HG02973 (cell line): ENCODE measurements at regions not wholly inside any gene's neighbourhood (a gene's known extent, or its start where the extent isn't known, plus 50 kb on each side); places are given as distances from the start of the nearest gene placed in this dataset.
"Not testable (repeated sequence)": the region's sequence is repeated elsewhere in the genome, so short reads cannot be mapped to it uniquely, and the experiment has no call there.

Experiments
- ATAC-seq: cut with Tn5 transposase; IDR thresholded peaks from one replicate; pipeline ENCODE4 v1.9.1; 2021; ENCODE audit warnings: moderate library complexity; ENCODE audit not compliant: unreplicated experiment

DNA sequence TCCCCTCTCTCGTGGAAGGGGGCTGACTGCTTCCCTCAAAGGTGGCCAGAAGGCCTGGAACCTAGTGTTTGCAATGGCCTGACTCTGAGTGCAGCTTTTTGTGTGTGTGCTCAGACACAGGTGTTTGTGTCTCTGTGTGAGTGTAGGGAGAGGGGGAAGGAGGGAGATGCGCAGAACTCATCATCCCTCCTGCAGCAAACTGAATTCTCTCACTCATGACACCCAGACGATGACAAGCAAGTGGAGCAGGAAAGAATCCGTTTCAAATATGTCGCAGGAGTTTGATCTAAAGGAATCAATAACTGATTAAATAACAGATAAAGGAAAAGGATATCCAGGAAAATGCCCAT is 101.4 kb downstream of the TNFAIP3 start:
- no peak for ATAC-seq

DNA sequence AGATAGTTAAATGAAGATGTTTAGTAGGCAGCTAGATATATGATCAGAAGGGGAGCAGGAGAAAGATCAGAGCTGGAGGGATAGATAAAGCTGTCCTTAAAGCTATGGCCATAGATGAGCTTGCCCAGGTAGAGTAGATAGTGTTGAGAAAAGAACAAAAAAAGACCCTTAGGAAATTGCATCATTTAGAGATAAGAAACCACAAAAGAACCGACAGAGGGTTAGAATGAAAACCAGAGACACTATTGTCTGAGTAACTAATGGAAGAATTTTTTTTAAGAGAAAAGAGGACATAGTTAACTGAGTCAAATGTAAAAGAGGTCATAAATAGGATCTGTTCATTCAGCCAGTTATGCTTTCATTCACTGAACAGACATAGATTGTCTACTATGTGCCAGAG is 101.8 kb downstream of the TNFAIP3 start:
- ATAC-seq: peak; percentile 42

DNA sequence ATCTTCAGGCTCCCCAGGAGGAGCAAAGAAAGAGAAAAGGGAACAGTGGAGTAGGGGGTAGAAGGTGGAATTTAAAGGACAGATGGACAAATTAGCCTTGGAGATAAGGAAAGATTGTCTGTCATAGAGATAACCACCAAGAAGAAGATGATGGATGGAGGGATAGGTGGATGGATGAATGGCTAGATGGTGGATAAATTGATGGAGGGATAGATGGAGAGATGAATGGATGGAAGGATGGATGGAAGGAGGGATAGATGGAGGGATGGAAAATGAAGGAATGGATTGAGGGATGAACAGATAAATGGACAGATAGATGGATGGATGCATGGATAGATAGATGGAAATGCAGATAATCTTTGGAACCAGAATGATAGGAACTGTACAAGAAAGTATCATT is 102.8 kb downstream of the TNFAIP3 start:
- no peak for ATAC-seq

DNA sequence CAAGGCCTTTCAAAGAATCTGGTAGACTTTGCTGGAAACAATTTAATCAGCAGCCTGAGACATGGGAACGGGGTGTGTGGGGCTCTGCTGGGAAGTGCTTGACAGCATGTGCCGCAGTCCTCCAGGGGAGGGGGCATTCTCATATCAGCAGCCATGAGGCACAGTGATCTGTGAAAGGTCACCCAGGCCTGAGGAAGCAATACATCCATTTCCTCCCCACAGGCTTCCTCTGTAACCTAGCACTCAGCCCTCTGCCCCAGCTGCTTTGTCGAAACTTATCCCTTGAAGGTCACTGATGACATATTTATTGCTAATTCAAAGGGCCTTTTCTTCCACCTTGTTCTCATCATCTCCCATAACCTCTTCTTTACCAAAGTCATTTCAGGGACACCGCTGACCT is 103.3 kb downstream of the TNFAIP3 start:
- ATAC-seq: no peak

DNA sequence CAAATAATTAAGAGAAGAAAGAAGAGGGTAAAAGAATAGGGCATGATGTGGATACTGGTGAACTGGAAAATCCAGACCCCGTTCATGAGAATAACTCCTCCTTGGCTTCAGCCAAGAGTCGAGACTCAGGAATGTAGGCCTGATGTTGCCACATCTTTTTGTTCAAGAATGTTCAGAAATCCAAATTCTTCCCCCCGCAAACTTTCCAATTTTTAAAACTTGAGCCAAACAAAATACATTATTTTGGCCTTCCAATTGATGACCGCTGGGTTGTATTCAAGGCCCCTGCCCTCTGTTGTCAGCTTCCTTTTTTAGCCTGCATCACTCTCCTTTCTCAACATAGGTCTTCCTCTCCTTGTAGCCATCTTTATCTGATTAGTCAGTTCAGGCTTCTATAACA is 106.1 kb downstream of the TNFAIP3 start:
- no peak for ATAC-seq

DNA sequence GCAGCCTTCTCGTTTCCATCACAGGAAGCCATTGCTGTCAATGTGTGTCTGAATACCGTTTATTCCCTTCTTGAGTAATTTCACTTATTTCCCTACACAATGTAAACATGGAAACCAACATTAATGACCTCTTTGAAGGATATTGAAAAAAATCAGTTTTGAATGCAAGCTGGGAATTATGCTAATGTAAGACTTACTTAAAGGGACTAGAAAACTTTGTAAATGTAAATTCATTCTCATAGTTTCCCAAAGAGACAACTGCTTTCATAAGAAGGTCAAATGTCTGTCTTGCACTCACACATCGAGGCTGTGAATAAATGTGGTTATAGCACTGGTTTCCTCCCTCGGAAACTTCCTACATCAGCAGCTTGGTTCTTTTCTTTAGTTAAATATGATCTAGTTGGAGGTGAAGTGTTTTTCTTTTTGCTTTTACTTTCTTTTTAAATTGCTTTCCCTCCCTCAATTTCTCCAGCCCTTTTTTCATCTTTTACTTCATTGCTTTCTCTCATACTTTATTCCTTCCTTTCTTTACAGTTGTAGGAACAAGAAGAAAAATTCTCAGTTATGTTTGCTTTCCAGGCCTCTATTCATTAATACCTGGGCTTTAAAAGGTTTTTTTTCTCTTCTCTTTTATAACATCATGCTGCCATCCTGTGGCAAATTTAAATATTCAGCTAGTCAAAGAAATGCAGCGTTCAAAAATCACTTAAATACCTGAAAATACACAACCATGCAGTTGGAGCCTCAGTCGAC is 108.3 kb downstream of the TNFAIP3 start:
- no peak for ATAC-seq

DNA sequence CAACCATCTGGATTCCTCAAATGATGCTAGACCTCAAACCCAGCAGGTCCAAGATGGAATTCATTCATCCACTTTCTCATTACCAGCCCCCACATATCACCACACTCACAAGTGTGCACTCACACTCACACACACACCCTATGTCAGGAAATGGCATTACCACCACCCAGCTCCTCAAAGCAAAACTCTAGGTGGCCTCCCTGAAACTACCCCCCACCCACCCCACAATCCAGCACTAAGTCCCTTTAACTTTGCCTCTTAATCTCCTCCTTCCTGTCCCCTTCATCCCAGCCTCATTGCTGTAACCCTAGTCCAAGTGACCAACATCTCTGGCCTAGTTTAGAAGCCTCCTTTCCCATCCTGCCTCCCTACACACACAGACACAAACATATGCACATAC is 109.4 kb downstream of the TNFAIP3 start:
- no peak for ATAC-seq

DNA sequence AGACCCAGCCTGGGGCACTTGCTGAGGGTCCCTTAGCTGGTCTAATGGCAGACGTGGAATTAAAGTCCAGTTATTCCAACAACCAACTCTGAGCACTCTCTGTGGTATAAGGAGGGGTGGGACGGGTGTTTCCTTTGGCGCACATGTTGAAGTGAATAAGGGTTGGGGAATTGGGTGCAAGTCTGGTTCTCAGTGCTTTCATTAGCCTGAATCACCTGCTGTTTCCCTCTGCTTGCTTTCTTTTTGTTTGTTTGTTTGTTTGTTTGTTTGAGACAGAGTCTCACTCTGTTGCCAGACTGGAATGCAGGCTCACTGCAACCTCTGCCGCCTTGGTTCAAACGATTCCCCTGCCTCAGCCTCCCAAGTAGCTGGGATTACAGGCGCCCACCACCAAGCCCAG is 110.1 kb downstream of the TNFAIP3 start:
- no peak for ATAC-seq

DNA sequence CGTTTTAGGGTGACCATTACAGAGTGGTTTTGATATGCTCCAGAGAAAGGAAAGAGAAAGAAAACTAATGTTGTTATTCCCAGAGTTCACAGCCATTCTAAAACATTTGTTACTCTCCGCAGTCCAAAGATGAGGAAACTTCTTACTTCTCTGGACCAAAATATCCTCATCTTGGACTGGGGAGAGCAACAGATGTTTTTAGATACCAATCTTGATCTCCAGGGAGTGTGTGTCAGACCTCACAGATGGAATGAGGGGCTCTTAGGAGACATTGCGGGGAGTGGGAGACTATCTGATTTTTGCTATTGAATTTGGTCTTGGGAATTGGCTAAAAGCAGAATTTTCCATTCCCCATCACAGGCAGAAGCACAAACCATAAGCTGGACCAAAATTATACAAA is 110.8 kb downstream of the TNFAIP3 start:
- no peak for ATAC-seq

DNA sequence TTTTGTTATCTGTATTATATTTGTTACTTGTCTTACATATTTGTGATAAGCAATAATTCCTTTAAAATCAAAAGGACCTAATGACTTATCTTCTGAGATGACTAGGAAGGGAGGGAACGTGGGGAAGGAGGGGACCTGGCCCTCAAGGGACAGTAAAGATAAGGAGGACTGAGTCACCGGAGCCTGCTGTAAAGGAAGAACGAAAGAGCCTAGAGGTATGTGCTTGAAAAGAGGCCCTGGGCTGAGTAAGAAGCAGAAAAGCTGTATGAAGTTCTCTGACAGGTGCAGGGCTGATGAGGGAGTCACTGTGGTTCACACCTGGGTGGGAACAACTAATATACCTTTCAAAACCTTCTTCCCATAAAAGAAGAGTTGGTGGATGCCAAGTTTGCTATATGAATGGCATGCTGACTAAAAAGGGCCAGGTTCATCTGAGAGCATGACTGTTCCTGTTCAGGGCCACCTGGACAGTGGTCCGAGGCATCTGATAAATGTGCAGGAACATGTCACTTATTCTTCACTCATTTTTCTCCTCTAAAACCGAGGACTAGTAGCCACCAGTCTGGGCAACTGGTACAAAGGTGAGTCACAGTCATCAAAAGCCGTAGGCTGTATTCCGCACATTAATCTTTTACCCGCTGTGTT is 111.3 kb downstream of the TNFAIP3 start:
- peak; percentile 74 for ATAC-seq

DNA sequence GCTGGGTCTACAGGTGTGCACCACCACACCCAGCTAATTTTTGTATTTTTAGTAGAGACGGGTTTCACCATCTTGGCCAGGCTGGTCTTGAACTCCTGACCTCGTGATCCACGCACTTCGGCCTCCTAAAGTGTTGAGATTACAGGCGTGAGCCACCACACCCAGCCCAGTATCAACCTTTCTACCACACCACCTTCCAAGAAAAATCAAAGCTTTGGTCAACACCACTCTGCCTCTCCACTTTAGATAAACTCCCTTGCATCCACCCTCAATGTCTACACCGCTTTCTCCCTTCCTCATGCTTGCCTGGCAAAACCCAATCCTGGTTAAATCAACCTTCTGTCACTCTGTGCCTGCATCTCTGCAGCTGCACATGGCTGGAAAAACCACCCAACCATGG is 112.2 kb downstream of the TNFAIP3 start:
- not testable (repeated sequence) for ATAC-seq

DNA sequence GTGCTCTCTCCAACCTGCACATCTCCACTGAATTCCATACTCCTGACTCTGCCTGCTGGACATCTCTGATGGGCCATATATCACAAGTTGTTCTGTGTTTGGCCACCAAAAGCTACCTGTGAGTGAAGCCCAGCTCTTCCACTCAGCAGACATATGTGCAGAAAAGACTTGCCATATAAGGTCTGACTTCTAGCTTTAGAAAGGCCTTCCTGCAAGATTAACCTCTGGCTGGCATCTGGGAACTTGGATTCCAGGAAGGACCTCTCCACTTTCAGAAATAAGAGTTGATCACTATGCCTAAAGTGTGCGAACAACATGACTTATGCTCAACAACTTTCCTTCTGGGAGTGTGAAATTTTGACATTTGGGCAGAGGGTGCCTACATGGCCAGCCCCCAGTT is 113.7 kb downstream of the TNFAIP3 start:
- no peak for ATAC-seq

DNA sequence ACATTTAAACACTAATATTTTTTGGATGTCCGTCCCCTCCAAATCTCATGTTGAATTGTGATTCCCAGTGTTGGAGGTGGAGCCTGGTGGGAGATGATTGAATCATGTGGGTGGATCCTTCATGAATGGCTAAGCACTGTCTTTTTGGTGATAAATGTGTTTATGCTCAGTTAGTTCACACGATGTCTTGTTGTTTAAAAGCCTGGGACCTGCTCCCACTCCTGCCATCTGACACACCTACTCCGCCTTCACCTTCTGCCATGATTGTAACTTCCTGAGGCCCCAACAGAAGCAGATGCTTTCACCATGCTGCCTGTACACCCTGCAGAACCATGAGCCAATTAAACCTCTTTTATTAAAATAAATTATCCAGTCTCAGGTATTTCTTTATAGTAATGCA is 114.7 kb downstream of the TNFAIP3 start:
- no peak for ATAC-seq

DNA sequence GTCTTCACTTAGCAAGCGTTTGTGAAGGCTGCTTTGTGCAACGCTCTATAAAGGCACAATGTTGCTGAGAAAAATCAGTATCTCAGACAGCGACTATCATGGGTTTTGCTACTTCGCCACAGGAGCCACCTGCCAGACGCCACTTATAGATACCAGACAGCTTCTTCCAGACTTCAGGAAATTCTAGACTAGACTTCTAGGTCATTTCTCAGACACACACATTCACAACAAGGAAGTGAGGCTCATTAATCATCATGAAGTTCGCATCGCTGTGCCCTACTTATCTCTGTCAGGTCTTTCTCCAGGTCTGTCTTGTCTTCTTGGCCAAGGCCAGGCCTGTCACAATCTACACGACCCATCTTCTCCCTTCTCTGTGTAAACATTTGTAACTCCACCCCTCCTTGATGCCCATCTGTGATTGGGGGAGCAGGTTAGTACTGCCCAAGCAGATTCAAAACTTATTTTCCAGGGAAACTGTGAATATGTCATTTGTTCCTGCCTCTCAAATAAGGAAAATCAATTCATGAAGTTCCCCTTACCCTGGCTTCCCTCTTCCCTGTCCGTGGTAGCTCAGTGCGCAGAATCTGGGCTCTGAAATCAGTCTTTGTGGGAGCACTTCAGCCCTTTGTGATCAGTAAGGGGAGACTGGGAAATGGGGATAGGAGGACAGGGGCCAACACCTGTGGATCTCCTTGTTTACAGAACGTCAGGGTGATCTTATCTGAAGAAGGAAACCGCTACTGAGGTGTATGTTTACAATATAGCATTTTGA is 115.5 kb downstream of the TNFAIP3 start:
- ATAC-seq: no peak

DNA sequence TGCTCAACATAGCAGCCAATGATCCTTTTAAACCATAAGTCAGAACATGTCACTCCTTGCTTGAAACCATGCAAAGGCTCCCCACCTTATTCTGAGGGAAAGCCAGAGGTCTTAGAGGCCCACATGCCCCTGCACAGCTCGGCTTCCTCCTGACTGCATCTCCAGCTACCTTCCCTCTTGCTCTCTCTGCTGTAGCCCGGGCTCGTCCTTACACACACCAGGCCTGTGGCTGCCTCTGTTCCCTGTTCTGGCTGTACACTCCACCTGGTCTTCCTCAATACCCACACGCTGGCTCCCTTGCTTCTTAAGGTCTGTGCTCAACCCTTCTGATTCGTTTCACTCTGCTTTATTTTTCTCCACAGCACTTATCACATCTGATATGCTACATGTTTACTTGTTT is 116.2 kb downstream of the TNFAIP3 start:
- ATAC-seq: no peak

DNA sequence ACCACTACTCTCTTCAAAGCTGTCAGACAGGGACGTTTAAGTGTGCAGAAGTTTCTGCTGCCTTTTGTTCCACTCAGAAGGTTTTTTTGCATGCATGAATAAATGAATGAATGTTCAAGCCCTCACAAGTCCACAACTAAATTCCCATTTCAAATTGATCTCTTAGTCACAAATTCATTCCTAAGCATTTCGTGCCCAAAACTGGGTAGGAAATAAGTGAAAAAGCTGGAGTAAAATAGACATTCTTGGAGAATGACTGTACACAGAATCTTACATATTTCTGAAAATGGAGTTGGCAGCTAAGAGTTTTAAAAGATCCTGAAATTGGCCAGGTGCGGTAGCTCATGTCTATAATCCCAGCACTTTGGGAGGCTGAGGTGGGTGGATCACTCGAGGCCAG is 117.6 kb downstream of the PERP start:
- ATAC-seq: no peak

DNA sequence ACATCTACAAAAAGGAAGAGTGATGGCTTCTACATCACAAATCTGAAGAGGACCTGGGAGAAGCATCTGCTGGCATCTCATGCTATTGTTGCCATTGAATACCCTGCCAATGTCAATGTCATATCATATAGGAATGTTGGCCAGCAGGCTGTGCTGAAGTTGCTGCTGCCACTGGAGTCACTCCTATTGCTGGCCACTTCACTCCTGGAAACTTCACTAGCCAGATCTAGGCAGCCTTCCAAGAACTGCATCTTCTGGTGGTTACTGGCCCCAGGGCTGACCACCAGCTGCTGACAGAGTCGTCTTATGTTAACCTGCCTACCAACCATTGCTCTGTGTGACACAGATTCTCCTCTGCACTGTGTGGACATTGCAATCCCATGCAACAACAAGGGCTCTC is 111.8 kb downstream of the PERP start:
- ATAC-seq: no peak

DNA sequence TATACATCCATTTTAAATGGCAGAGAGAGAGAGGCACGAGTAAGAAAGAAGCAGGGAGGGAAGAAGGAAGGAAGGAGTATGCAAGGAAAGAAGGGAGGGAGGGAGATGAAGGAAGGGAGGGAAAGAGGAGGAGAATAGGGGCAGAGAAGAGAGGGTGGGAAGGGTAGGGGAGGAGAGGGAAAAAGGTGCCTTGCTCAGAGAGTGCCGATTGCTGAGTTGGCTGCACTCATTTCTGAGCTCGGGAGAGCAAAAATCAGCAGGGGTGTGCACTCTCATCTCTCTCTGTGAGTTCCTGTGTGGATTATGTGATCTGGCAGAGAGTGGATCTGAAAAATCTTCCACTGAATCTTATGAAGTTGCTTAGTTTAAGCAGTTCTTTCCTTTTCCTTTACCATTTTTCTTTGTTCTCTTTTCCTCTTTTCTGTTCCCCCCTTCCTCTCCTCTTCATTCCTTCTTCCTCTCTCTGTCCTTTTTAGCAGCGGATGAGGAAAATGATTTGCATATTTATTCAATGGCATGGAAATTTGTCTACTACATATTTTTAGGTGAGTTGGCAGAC is 108.7 kb downstream of the PERP start:
- no peak for ATAC-seq

DNA sequence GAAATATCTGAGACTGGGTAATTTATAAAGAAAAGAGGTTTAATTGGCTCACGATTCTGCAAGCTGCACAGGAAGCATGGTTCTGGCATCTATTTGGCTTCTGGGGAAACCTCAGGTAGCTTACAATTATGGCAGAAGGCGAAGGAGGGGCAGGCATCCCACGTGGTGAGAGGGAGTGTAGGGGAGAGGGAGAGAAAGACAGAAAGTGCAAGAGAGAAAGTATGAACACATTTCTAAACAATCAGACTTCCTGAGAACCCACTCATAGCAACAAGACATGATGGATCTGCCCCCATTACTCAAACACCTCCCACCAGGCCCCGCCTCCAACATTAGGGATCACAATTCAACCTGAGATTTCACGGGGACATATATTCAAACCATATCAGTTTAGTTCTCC is 107.4 kb downstream of the PERP start:
- ATAC-seq: no peak

DNA sequence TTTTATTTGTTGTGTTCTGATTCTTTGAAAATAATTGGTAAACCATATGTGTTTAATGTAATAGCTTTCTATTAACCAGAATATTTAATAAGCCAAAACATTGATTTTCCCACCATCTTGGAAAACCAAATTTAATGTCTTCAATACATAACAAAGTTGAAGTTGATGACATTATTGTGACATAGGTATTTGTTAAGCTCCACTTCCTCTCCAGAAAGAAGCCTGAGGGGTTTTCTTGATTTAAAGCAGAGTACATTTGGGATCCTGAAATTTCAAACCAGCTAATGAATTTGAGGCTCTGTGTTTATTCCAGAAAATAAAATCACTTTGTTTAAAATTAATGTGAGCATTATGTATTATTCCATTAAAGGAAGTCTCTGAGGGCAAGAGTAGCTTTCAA is 106.3 kb downstream of the PERP start:
- ATAC-seq: no peak

DNA sequence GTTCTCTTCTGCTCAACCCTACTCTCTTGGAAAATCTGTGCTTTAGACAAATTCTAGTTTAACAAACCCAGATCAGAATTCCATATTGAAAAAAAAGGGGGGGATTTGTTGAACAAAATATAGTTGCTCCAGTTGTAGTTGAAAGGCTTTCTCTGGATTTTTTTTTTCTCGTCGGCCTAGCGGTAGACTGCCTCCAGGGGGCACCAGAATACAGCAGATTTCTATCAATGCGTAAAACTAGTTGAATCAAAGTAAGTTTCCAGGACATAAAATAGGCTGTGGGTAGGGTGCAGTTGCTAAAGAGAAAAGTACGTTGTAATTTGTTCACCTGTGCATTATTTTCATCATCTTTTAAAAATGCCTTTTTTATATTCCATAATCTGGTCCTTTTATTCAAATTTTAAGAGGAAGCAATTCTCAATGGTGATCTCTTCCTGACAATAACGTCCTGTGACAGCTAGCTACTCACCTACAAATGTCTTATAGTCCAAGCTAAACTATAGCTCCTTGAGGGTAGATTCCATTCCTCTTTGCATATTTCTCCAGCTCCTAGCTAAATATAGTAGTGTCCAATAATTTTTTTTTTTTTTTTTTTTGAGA is 105.4 kb downstream of the PERP start:
- peak; percentile 56 for ATAC-seq
